ENCODE measurements at regions not wholly inside any gene's neighbourhood (a gene's known extent, or its start where the extent isn't known, plus 50 kb on each side); places are given as distances from the start of the nearest gene placed in this dataset.

GRCh38 chr6:9515633-9516606 is 899.0 kb downstream of the TFAP2A start:
- Histone ChIP-seq H3K4me1 (ENCODE audit: low read depth) (no peaks in the 10 kb centered on the region), H3K4me3 (no peak overlapping the region), H3K9me3 (no peaks in the 10 kb centered on the region), H3K36me3 (ENCODE audit: low read depth) (no peaks in the 10 kb centered on the region)
- ATAC-seq, result no peak
- DNase-seq, result no peak
- TF ChIP-seq CTCF (IDR thresholded peaks at IDR 0.05), result no peak
- intact Hi-C loops (cut with DNase I, micrococcal nuclease), result no loop called here

- DNase-seq, result no peak
- no peak for ATAC-seq
- Histone ChIP-seq H3K9me3 (no peaks in the 10 kb centered on the region), H3K4me3 (no peak overlapping the region), H3K4me1 (ENCODE audit: low read depth) (no peaks in the 10 kb centered on the region), H3K36me3 (ENCODE audit: low read depth) (no peaks in the 10 kb centered on the region)
- TF ChIP-seq CTCF (IDR thresholded peaks at IDR 0.05), result no peak
- intact Hi-C loops (cut with DNase I, micrococcal nuclease), result no loop called here
Measured at GRCh38 chr6:9514146-9514545, 900.7 kb downstream of the TFAP2A start.

GRCh38 chr6:9511157-9511556 is 903.7 kb downstream of the TFAP2A start:
- no peaks in the 10 kb centered on the region for H3K4me1 ChIP-seq (ENCODE audit: low read depth)
- DNase-seq (no peak), ATAC-seq (no peak)
- no peak for TF ChIP-seq CTCF (IDR thresholded peaks at IDR 0.05)
- intact Hi-C loops (cut with DNase I, micrococcal nuclease), result no loop called here
- no peak overlapping the region for H3K4me3 ChIP-seq
- H3K36me3 ChIP-seq (ENCODE audit: low read depth), result no peaks in the 10 kb centered on the region
- H3K9me3 ChIP-seq, result no peaks in the 10 kb centered on the region

GRCh38 chr6:9507136-9507895 is 907.6 kb downstream of the TFAP2A start:
- no peaks in the 10 kb centered on the region for H3K9me3 ChIP-seq
- no peak overlapping the region for H3K4me3 ChIP-seq
- intact Hi-C loops (cut with DNase I, micrococcal nuclease), result no loop called here
- no peaks in the 10 kb centered on the region for H3K4me1 ChIP-seq (ENCODE audit: low read depth)
- no peaks in the 10 kb centered on the region for H3K36me3 ChIP-seq (ENCODE audit: low read depth)
- DNase-seq, result no peak
- TF ChIP-seq CTCF (IDR thresholded peaks at IDR 0.05), result no peak
- ATAC-seq, result no peak

GRCh38 chr6:9504191-9504590 is 910.7 kb downstream of the TFAP2A start:
- Histone ChIP-seq H3K4me3 (no peak overlapping the region), H3K36me3 (ENCODE audit: low read depth) (no peaks in the 10 kb centered on the region), H3K9me3 (no peaks in the 10 kb centered on the region), H3K4me1 (ENCODE audit: low read depth) (no peaks in the 10 kb centered on the region)
- no peak for ATAC-seq
- intact Hi-C loops (cut with DNase I, micrococcal nuclease), result no loop called here
- DNase-seq, result no peak
- TF ChIP-seq CTCF (IDR thresholded peaks at IDR 0.05), result no peak
